ENCODE measurements at regions not wholly inside any gene's neighbourhood (a gene's known extent, or its start where the extent isn't known, plus 50 kb on each side); places are given as distances from the start of the nearest gene placed in this dataset.

- no peak for DNase-seq (ENCODE audit: low read depth in 2 of 2)
These were observed 56.5 kb downstream of the DCAF8L1 start for GRCh38 chrX:27924718-27925117.

GRCh38 chrX:27924261-27924660 is 57.0 kb downstream of the DCAF8L1 start:
- no peak for DNase-seq (ENCODE audit: low read depth in 2 of 2)

- no peak for DNase-seq (ENCODE audit: low read depth in 2 of 2)
These were observed 62.5 kb downstream of the DCAF8L1 start for GRCh38 chrX:27918799-27919198.

- no peak for DNase-seq (ENCODE audit: low read depth in 2 of 2)
These were observed 63.3 kb downstream of the DCAF8L1 start for GRCh38 chrX:27917713-27918500.

- DNase-seq (ENCODE audit: low read depth in 2 of 2), result no peak
These were observed 65.6 kb downstream of the DCAF8L1 start for GRCh38 chrX:27915617-27916016.

GRCh38 chrX:27910412-27910811 is 70.8 kb downstream of the DCAF8L1 start:
- DNase-seq (ENCODE audit: low read depth in 2 of 2), result no peak

- no peak for DNase-seq (ENCODE audit: low read depth in 2 of 2)
These were observed 77.3 kb downstream of the DCAF8L1 start for GRCh38 chrX:27903960-27904359.

- DNase-seq (ENCODE audit: low read depth in 2 of 2), result no peak
These were observed 86.1 kb downstream of the MAGEB10 start for GRCh38 chrX:27893871-27894270.

GRCh38 chrX:27893211-27893610 is 85.4 kb downstream of the MAGEB10 start:
- DNase-seq (ENCODE audit: low read depth in 2 of 2), result no peak

- peak; percentile 46 to 50 for DNase-seq (ENCODE audit: low read depth in 2 of 2)
These were observed 82.8 kb downstream of the MAGEB10 start for GRCh38 chrX:27890611-27891010.

- no peak for DNase-seq (ENCODE audit: low read depth in 2 of 2)
These were observed 82.1 kb downstream of the MAGEB10 start for GRCh38 chrX:27889878-27890277.

GRCh38 chrX:27884654-27885053 is 76.9 kb downstream of the MAGEB10 start:
- no peak for DNase-seq (ENCODE audit: low read depth in 2 of 2)

GRCh38 chrX:27883468-27884092 is 75.8 kb downstream of the MAGEB10 start:
- no peak for DNase-seq (ENCODE audit: low read depth in 2 of 2)

GRCh38 chrX:27882695-27883094 is 74.9 kb downstream of the MAGEB10 start:
- no peak for DNase-seq (ENCODE audit: low read depth in 2 of 2)

GRCh38 chrX:27878862-27879261 is 71.1 kb downstream of the MAGEB10 start:
- no peak for DNase-seq (ENCODE audit: low read depth in 2 of 2)
